ENCODE measurements at regions not wholly inside any gene's neighbourhood (a gene's known extent, or its start where the extent isn't known, plus 50 kb on each side); places are given as distances from the start of the nearest gene placed in this dataset.

DNA sequence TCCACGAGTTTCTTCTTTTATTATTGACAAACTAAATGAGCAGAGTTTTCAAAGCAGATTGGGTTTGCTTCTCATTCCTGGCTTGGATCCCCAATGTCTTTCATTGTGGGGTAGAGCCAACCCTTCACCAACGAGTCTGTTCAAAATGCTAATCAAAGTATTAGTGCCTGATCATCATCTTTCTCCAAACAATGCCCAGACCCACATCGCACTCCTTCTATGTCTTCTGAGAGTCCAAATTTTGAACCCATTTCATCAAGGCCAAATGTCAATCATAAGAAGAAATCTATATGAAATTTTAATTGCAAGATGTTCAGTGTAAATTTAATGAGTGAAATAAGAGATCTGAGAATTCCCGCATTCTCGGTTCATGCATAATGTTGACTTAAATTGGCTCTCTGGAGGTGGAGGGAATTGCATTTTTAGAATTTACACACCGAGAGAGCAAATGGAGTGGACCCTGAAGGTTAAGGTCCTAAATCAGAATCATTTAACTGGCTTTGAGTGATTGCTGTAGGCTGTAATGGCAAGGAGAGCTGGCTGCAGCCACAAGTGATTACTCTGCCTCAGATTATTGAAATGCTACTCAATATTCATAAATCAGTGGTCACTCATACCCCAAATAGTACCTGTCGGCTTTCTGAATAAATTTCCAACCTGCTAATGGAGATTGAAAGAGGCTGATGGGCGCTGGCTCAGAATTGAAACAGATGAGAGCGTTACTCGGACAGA is 602.9 kb downstream of the TYW1 start:
- no peak overlapping the region for H3K4me3 ChIP-seq (replicated peaks in 1 of 4; ENCODE audit: control extremely low read depth in 1 of 4, insufficient read depth in 1 of 4, low read depth in 3 of 4, low read length in 4 of 4)
- no peaks in the 10 kb centered on the region for H3K79me2 ChIP-seq (ENCODE audit: control insufficient read depth, insufficient read depth, low read length)
- no peaks in the 10 kb centered on the region for H3K9me3 ChIP-seq (ENCODE audit: control insufficient read depth, insufficient read depth, low read depth, low read length)
- no peaks in the 10 kb centered on the region for H3K27me3 ChIP-seq (ENCODE audit: control insufficient read depth, insufficient read depth, low read length)
- no peak overlapping the region for H3K9ac ChIP-seq (ENCODE audit: insufficient read depth, low read length)
- no peak overlapping the region for H2AFZ ChIP-seq (ENCODE audit: low read length)
- H3K27ac ChIP-seq (ENCODE audit: insufficient read depth, low read length), result no peak overlapping the region
- H4K20me1 ChIP-seq (ENCODE audit: control insufficient read depth, extremely low read depth, insufficient read depth, low read length), result no peaks in the 10 kb centered on the region
- H3K36me3 ChIP-seq (ENCODE audit: control insufficient read depth, insufficient read depth, low read length), result no peaks in the 10 kb centered on the region
- H3K4me1 ChIP-seq (ENCODE audit: control insufficient read depth, extremely low read depth, insufficient read depth, low read length), result no peaks in the 10 kb centered on the region
- no peak overlapping the region for H3K4me2 ChIP-seq (ENCODE audit: extremely low read depth, insufficient read depth, low read length)
- TF ChIP-seq, protein P1, sequence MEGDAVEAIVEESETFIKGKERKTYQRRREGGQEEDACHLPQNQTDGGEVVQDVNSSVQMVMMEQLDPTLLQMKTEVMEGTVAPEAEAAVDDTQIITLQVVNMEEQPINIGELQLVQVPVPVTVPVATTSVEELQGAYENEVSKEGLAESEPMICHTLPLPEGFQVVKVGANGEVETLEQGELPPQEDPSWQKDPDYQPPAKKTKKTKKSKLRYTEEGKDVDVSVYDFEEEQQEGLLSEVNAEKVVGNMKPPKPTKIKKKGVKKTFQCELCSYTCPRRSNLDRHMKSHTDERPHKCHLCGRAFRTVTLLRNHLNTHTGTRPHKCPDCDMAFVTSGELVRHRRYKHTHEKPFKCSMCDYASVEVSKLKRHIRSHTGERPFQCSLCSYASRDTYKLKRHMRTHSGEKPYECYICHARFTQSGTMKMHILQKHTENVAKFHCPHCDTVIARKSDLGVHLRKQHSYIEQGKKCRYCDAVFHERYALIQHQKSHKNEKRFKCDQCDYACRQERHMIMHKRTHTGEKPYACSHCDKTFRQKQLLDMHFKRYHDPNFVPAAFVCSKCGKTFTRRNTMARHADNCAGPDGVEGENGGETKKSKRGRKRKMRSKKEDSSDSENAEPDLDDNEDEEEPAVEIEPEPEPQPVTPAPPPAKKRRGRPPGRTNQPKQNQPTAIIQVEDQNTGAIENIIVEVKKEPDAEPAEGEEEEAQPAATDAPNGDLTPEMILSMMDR (conservative IDR thresholded peaks at IDR 0.05 in 1 of 2, IDR thresholded peaks at IDR 0.05 in 1 of 2; ENCODE audit: low read depth in 1 of 2, low read length in 2 of 2), result no peak
- no peak for TF ChIP-seq EZH2 (IDR thresholded peaks at IDR 0.05; ENCODE audit: low read length, missing control alignments)
- no peak for DNase-seq (ENCODE audit: low read depth in 2 of 2)

DNA sequence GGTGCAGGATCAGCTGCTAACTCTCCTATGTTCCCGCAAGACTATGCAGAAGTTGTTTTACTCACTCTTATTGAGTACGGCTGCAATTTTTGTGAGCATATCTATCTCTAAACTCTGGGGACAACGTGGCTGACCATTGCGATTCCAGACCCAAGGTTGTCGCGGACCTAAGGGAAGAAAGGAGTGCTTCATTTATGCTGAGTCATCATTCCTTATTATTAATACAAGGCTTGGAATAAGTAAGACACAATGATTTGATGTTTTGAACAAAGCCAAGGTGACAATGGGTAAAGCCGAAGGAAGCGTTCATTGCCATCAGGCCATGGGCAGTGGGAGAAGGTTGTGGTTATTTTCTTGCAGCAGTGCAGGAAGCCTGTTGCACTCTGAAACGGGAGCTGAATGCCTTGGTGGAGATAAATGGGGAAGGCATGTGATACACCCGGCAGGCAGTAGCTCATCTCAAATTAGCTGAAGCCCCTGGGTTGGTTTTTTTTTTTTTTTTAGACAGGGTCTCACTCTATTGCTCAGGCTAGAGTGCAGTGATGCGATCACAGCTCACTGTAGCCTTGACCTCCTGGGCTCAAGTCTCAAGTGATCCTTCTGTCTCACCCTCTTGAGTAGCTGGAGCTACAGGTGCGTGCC is 605.7 kb downstream of the TYW1 start:
- H2AFZ ChIP-seq (ENCODE audit: low read length), result no peak overlapping the region
- TF ChIP-seq, protein P1 (conservative IDR thresholded peaks at IDR 0.05 in 1 of 2, IDR thresholded peaks at IDR 0.05 in 1 of 2; ENCODE audit: low read depth in 1 of 2, low read length in 2 of 2), result no peak
- TF ChIP-seq EZH2 (IDR thresholded peaks at IDR 0.05; ENCODE audit: low read length, missing control alignments), result no peak
- H3K36me3 ChIP-seq (ENCODE audit: control insufficient read depth, insufficient read depth, low read length), result no peaks in the 10 kb centered on the region
- H3K79me2 ChIP-seq (ENCODE audit: control insufficient read depth, insufficient read depth, low read length), result no peaks in the 10 kb centered on the region
- H3K9me3 ChIP-seq (ENCODE audit: control insufficient read depth, insufficient read depth, low read depth, low read length), result no peaks in the 10 kb centered on the region
- no peak overlapping the region for H3K27ac ChIP-seq (ENCODE audit: insufficient read depth, low read length)
- no peaks in the 10 kb centered on the region for H3K27me3 ChIP-seq (ENCODE audit: control insufficient read depth, insufficient read depth, low read length)
- DNase-seq (ENCODE audit: low read depth in 2 of 2), result no peak
- no peak overlapping the region for H3K4me3 ChIP-seq (replicated peaks in 1 of 4; ENCODE audit: control extremely low read depth in 1 of 4, insufficient read depth in 1 of 4, low read depth in 3 of 4, low read length in 4 of 4)
- no peaks in the 10 kb centered on the region for H4K20me1 ChIP-seq (ENCODE audit: control insufficient read depth, extremely low read depth, insufficient read depth, low read length)
- no peaks in the 10 kb centered on the region for H3K4me1 ChIP-seq (ENCODE audit: control insufficient read depth, extremely low read depth, insufficient read depth, low read length)
- no peak overlapping the region for H3K9ac ChIP-seq (ENCODE audit: insufficient read depth, low read length)
- H3K4me2 ChIP-seq (ENCODE audit: extremely low read depth, insufficient read depth, low read length), result no peak overlapping the region

DNA sequence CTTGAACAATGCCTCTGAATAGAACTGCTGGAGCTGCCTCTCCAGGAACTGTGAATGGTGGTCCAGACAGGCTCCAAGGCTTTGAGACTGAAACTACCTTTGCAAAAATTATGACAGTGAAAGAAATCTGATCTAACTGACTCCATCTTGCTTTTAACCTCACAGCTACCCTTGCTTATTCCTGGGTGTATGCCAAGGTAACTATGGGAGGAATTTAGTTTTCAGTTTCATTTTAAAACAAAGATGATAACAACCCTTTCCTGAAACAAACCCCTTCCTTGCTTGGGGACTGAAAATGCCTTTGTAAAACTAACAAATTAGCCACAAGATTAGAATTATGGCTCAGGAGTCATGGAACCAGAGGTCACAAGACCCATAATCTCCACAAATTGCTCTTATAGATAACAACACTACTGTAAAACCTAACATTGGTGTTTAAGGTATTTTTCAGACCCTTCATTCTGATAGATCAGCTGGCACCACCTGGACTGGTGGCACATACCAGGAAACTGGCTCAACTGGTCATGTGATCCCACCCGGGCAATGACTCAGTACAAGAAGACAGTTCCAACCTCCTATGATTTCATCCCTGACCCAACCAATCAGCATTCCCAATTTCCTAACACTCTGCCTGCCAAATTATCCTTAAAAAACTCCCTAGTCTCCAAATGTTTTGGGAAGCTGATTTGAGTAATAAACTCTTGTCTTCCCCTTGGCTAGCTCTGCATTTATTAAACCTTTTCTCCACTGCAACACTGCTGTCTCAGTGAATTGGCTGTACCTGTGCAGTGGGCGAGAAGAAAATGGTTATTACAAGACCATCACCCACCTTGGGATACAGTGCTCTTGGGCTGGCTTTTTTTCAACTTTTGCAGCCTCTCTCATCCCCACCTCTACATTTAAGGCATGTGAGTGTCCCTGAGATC is 608.1 kb downstream of the TYW1 start:
- TF ChIP-seq, protein P1 (conservative IDR thresholded peaks at IDR 0.05 in 1 of 2, IDR thresholded peaks at IDR 0.05 in 1 of 2; ENCODE audit: low read depth in 1 of 2, low read length in 2 of 2), result no peak
- TF ChIP-seq EZH2 (IDR thresholded peaks at IDR 0.05; ENCODE audit: low read length, missing control alignments), result no peak
- Histone ChIP-seq H2AFZ (ENCODE audit: low read length) (no peak overlapping the region), H3K36me3 (ENCODE audit: control insufficient read depth, insufficient read depth, low read length) (no peaks in the 10 kb centered on the region), H3K9ac (ENCODE audit: insufficient read depth, low read length) (no peak overlapping the region), H3K4me3 (replicated peaks in 1 of 4; ENCODE audit: control extremely low read depth in 1 of 4, insufficient read depth in 1 of 4, low read depth in 3 of 4, low read length in 4 of 4) (no peak overlapping the region), H3K27ac (ENCODE audit: insufficient read depth, low read length) (no peak overlapping the region), H3K27me3 (ENCODE audit: control insufficient read depth, insufficient read depth, low read length) (no peaks in the 10 kb centered on the region), H4K20me1 (ENCODE audit: control insufficient read depth, extremely low read depth, insufficient read depth, low read length) (no peaks in the 10 kb centered on the region), H3K4me1 (ENCODE audit: control insufficient read depth, extremely low read depth, insufficient read depth, low read length) (no peaks in the 10 kb centered on the region), H3K9me3 (ENCODE audit: control insufficient read depth, insufficient read depth, low read depth, low read length) (no peaks in the 10 kb centered on the region), H3K79me2 (ENCODE audit: control insufficient read depth, insufficient read depth, low read length) (no peaks in the 10 kb centered on the region), H3K4me2 (ENCODE audit: extremely low read depth, insufficient read depth, low read length) (no peak overlapping the region)
- no peak for DNase-seq (ENCODE audit: low read depth in 2 of 2)

All from fibroblast of lung (primary cell).